ENCODE measurements at regions not wholly inside any gene's neighbourhood (a gene's known extent, or its start where the extent isn't known, plus 50 kb on each side); places are given as distances from the start of the nearest gene placed in this dataset.

DNA sequence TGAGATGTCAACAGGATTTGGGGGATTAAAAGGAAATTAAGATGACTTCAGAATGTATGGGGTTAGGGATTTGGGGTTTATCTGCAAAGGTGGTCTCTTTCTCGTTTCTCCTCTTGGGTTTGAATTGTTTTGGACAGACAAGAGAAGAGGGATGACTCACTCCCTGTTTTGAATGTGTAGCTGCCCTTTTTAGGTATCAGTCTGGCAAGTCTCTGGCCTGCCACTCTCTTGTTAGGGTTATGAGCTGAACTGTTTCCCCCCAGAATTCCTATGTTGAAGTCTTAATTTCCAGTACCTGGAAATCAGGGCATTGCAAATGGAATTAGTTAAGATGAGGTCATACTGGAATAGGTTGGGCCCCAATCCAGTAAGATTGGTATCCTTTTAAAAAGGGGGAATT lies 291.7 kb downstream of the MEX3B start:
- TF ChIP-seq, protein P1, sequence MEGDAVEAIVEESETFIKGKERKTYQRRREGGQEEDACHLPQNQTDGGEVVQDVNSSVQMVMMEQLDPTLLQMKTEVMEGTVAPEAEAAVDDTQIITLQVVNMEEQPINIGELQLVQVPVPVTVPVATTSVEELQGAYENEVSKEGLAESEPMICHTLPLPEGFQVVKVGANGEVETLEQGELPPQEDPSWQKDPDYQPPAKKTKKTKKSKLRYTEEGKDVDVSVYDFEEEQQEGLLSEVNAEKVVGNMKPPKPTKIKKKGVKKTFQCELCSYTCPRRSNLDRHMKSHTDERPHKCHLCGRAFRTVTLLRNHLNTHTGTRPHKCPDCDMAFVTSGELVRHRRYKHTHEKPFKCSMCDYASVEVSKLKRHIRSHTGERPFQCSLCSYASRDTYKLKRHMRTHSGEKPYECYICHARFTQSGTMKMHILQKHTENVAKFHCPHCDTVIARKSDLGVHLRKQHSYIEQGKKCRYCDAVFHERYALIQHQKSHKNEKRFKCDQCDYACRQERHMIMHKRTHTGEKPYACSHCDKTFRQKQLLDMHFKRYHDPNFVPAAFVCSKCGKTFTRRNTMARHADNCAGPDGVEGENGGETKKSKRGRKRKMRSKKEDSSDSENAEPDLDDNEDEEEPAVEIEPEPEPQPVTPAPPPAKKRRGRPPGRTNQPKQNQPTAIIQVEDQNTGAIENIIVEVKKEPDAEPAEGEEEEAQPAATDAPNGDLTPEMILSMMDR (IDR thresholded peaks at IDR 0.05; ENCODE audit: borderline replicate concordance, insufficient read depth, low read depth, low read length) = no peak
- no peak overlapping the region for H3K4me3 ChIP-seq (ENCODE audit: low read depth, low read length)

DNA sequence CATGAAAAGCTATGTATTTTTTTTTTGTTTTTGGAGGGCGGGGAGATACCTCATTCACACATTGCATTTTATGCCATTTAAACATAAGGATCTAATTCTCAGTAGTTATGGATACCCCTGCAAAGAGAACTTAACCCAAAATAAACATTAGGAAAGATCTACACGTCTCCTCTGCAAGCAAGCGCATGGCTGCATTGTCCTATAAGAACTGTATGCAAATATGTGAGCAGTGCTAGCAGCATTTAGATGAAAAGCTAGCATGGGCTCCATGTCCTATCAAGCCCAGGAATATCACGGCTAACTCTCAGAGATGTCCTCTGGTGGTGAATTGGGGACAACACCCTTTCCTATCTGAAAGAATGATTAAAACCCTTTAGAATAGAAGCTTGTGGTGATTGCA lies 292.8 kb downstream of the MEX3B start:
- TF ChIP-seq, protein P1 (IDR thresholded peaks at IDR 0.05; ENCODE audit: borderline replicate concordance, insufficient read depth, low read depth, low read length) = no peak
- no peak overlapping the region for H3K4me3 ChIP-seq (ENCODE audit: low read depth, low read length)

- TF ChIP-seq, protein P1 (IDR thresholded peaks at IDR 0.05; ENCODE audit: borderline replicate concordance, insufficient read depth, low read depth, low read length) = no peak
- no peak overlapping the region for H3K4me3 ChIP-seq (ENCODE audit: low read depth, low read length)
Measured at GRCh38 chr15:81752546-81752942, 293.3 kb downstream of the MEX3B start.

- H3K4me3 ChIP-seq (ENCODE audit: low read depth, low read length) = no peak overlapping the region
- TF ChIP-seq, protein P1 (IDR thresholded peaks at IDR 0.05; ENCODE audit: borderline replicate concordance, insufficient read depth, low read depth, low read length) = no peak
Measured at GRCh38 chr15:81751816-81752545, 293.8 kb downstream of the MEX3B start.

- TF ChIP-seq, protein P1 (IDR thresholded peaks at IDR 0.05; ENCODE audit: borderline replicate concordance, insufficient read depth, low read depth, low read length) = no peak
- H3K4me3 ChIP-seq (ENCODE audit: low read depth, low read length) = no peak overlapping the region
Measured at GRCh38 chr15:81751256-81751655, 294.6 kb downstream of the MEX3B start.

GRCh38 chr15:81749716-81750375 lies 296.0 kb downstream of the MEX3B start:
- H3K4me3 ChIP-seq (ENCODE audit: low read depth, low read length) = no peak overlapping the region
- TF ChIP-seq, protein P1 (IDR thresholded peaks at IDR 0.05; ENCODE audit: borderline replicate concordance, insufficient read depth, low read depth, low read length) = no peak

DNA sequence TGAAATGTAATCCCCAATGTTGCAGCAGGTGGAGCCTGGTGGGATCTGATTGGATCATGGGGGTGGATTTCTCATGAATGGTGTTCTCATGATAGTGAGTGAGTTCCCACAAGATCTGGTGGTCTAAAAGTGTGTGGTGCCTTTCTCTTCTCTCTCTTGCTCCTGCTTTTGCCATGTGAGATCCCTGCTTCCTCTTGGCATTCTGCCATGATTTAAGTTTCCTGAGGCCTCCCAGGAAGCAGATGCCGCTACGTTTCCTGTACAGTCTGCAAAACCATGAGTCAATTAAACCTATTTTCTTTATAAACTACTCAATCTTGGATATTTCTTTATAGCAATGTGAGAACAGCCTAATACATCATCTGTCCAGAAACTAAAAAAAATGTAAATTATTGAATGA lies 298.3 kb downstream of the MEX3B start:
- TF ChIP-seq, protein P1 (IDR thresholded peaks at IDR 0.05; ENCODE audit: borderline replicate concordance, insufficient read depth, low read depth, low read length) = no peak
- no peak overlapping the region for H3K4me3 ChIP-seq (ENCODE audit: low read depth, low read length)
